Upper lobe of left lung (tissue), 6 donors: ENCODE measurements at regions not wholly inside any gene's neighbourhood (a gene's known extent, or its start where the extent isn't known, plus 50 kb on each side); places are given as distances from the start of the nearest gene placed in this dataset.

ENCODE experiments used
- ATAC-seq, 2 donors: fragments of 200-7000 bp; cut with Tn5 transposase; one replicate each; pipeline ENCODE4 v1.9.1; 2022; ENCODE audit warnings: mild to moderate bottlenecking in 2 of 2, moderate library complexity in 2 of 2; ENCODE audit not compliant: low FRiP score in 2 of 2
- DNase-seq, 2 donors: peaks; one replicate each; pipeline ENCODE4 v3.0.0-alpha.2; 2019 to 2020
- H3K27ac ChIP-seq, 4 donors: fragments of 200-600 bp; sonication (generic); one replicate each; pipeline ENCODE4 v1.5.1; 2016 to 2019
- H3K27me3 ChIP-seq, 4 donors: fragments of 200-600 bp; sonication (generic); one replicate each; pipeline ENCODE4 v1.5.1; 2017 to 2019
- H3K36me3 ChIP-seq, 4 donors: fragments of 200-600 bp; sonication (generic); one replicate each; pipeline ENCODE4 v1.5.1; 2016 to 2019
- H3K4me1 ChIP-seq, 4 donors: fragments of 200-600 bp; sonication (generic); one replicate each; pipeline ENCODE4 v1.5.1; 2018 to 2019
- H3K4me3 ChIP-seq, 4 donors: fragments of 200-600 bp; sonication (generic); one replicate each; pipeline ENCODE4 v1.5.1; 2017 to 2019; ENCODE audit warnings: mild to moderate bottlenecking in 2 of 4, moderate library complexity in 1 of 4
- H3K9me3 ChIP-seq, 4 donors: fragments of 200-600 bp; sonication (generic); one replicate each; pipeline ENCODE4 v1.5.1; 2018 to 2019
- EP300 ChIP-seq, 4 donors: sonication (generic); formaldehyde crosslinking; IDR thresholded peaks; one replicate each; pipeline ENCODE4 v1.5.1; 2017; ENCODE audit warnings: antibody characterized with exemption in 4 of 4, control low read depth in 2 of 4
- POLR2A ChIP-seq, 4 donors: fragments of 450-650 bp; IDR thresholded peaks; one replicate each; pipeline ENCODE4 v1.5.1; 2016 to 2017; ENCODE audit warnings: antibody characterized with exemption in 4 of 4, mild to moderate bottlenecking in 2 of 4
- POLR2AphosphoS5 ChIP-seq, 2 donors: sonication (generic); formaldehyde crosslinking; IDR thresholded peaks; one replicate each; pipeline ENCODE4 v1.5.1; 2017; ENCODE audit warnings: antibody characterized with exemption in 2 of 2
- WGBS, 2 donors: methylation state at CpG; one replicate each; pipeline ENCODE4 v1.1.5; 2017 to 2018; 5-methylcytosine and 5-hydroxymethylcytosine counted together
- TF ChIP-seq, protein P1 (sequence below), 6 experiments: fragments of 450-650 bp in 4 of 6; fragments of 200-600 bp in 2 of 6; sonication (generic) in 2 of 6; IDR thresholded peaks; one replicate each; pipeline ENCODE4 v1.5.1; 2016 to 2019; ENCODE audit warnings: antibody characterized with exemption in 6 of 6
- donor health status: DM: no; HTN: no; CAD: no; lungs with moderate emphysema.
- donor health status: DM: no; HTN: yes; CAD: no; lungs with severe emphysema.

DNA sequence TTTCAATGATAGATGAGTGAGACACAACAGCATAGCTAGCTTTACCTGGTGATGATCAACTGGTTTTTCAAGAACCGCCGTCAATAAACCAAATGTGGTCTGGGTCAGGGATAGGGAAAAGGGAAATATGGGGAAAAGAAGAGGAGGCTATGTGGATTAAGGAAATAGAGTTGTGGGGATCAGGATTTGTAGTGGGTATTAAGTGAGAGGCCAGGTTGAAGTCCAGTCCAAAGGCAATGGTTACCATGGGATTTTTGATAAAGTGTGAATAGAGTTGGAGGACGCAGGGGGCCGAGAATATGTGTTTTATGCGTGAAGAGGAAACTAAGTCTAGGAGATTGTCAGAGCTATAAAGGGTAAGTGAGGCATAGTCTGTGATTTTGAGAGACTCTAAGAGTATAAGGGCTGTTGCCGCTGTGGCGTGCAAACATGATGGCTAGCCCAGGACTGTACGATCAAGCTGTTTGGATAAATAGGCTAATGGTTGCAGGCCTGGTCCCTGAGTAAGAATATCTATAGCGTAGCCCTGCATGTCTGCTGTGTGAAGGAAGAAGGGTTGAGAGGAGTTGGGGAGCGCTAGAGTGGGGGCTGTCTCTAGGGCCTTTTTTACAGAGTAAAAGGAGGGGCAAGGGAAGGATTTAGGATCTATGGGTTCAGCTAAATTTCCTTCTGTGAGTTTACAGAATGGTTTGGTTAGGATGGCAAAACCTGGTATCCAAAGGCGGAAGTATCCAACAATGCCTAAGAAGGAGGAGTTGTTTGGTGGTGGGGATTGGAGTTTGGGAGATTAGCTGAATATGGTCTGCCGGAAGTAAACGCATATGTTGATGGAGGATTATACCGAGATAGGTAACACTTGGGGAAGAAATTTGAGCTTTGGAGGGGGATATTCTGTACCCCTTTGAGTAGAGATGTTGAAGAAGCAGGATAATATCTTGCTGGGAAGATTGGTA lies 749.7 kb upstream of the ADGRB3 start:
- TF ChIP-seq POLR2AphosphoS5 (IDR thresholded peaks at IDR 0.05), result no peak
- TF ChIP-seq POLR2A (IDR thresholded peaks at IDR 0.05), result no peak
- no peak for TF ChIP-seq EP300 (IDR thresholded peaks at IDR 0.05)
- TF ChIP-seq, protein P1, sequence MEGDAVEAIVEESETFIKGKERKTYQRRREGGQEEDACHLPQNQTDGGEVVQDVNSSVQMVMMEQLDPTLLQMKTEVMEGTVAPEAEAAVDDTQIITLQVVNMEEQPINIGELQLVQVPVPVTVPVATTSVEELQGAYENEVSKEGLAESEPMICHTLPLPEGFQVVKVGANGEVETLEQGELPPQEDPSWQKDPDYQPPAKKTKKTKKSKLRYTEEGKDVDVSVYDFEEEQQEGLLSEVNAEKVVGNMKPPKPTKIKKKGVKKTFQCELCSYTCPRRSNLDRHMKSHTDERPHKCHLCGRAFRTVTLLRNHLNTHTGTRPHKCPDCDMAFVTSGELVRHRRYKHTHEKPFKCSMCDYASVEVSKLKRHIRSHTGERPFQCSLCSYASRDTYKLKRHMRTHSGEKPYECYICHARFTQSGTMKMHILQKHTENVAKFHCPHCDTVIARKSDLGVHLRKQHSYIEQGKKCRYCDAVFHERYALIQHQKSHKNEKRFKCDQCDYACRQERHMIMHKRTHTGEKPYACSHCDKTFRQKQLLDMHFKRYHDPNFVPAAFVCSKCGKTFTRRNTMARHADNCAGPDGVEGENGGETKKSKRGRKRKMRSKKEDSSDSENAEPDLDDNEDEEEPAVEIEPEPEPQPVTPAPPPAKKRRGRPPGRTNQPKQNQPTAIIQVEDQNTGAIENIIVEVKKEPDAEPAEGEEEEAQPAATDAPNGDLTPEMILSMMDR (IDR thresholded peaks at IDR 0.05), result no peak
- no peaks in the 10 kb centered on the region for H3K4me1 ChIP-seq
- no peak for DNase-seq
- no peak overlapping the region for H3K4me3 ChIP-seq
- H3K36me3 ChIP-seq, result no peaks in the 10 kb centered on the region
- no peak for ATAC-seq
- H3K27ac ChIP-seq, result no peak overlapping the region
- H3K9me3 ChIP-seq, result peaks cover 0 to 11% (median 0%) of the 10 kb centered on the region in 4 donors
- 86 to 95% methylated on average over 14 of the region's 14 CpGs for WGBS, 2 donors
- H3K27me3 ChIP-seq, result no peaks in the 10 kb centered on the region

DNA sequence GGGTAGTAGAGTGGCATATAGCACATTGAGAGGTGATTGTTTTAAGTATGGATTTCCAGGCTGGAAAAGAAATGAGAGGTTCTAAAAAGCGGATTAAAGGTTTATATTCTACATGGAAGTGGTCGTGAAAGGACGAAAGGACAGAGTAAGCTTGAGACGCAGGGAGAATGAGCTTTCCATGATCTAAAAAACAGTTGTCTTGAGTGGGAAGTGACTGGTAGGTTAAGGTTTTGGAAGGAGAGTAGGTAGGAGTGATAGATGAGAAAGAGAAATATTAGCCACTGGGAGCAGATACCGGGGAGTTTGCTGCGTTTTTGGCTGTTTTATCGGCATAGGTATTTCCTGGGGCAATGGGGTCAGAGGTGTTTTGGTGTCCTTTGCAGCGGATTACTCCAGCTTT lies 750.6 kb upstream of the ADGRB3 start:
- Histone ChIP-seq H3K4me3 (no peak overlapping the region), H3K9me3 (peaks cover 0 to 11% (median 0%) of the 10 kb centered on the region in 4 donors), H3K4me1 (no peaks in the 10 kb centered on the region), H3K27me3 (no peaks in the 10 kb centered on the region), H3K36me3 (no peaks in the 10 kb centered on the region), H3K27ac (no peak overlapping the region)
- 79 to 84% methylated on average over 8 of the region's 8 CpGs for WGBS, 2 donors
- ATAC-seq, result no peak
- DNase-seq, result no peak
- no peak for TF ChIP-seq POLR2A (IDR thresholded peaks at IDR 0.05)
- TF ChIP-seq, protein P1 (IDR thresholded peaks at IDR 0.05), result no peak
- TF ChIP-seq POLR2AphosphoS5 (IDR thresholded peaks at IDR 0.05), result no peak
- TF ChIP-seq EP300 (IDR thresholded peaks at IDR 0.05), result no peak

DNA sequence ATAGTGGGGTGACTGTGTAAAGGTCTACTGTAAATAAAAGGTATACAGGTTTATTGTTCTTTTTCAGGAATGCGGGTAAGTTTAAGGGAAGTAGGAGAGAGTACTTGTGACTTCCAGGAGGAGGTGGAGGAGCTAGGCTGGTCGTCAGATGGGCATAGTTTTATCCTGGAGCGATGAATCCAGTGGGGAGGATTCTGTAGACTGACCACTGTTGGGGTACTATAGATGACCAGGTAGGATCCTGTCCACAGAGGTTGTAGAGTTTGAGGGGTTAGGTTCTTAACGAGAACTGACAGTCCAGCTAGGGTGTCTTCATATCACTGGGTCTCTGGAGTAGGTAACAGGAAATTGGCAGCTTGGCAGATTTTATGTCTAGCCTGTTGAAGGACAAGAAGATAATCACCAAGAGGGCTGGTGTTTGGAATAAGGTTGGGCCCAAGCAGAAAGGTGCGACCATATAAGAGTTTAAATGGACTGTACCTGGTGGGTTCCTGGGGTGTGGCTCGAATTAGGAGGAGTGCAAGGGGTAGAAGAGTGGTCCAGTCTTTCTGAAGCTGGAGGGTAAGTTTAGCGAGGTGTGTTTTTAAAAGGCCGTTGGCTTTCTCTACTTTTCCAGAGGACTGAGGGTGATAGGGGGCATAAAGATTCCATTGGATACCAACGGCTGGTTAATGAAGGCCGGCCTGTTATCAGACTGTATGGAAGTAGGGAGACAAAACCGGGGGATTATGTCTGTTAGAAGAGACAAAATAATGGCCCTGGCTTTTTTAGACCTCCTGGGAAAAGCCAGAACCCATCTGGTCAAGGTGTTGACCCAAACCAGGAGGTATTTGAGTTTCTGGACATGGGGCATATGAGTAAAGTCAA lies 751.3 kb upstream of the ADGRB3 start:
- no peak for TF ChIP-seq POLR2A (IDR thresholded peaks at IDR 0.05)
- TF ChIP-seq EP300 (IDR thresholded peaks at IDR 0.05), result no peak
- TF ChIP-seq POLR2AphosphoS5 (IDR thresholded peaks at IDR 0.05), result no peak
- TF ChIP-seq, protein P1 (IDR thresholded peaks at IDR 0.05), result no peak
- WGBS, 2 donors, result 88% methylated on average over 11 of the region's 11 CpGs
- no peaks in the 10 kb centered on the region for H3K36me3 ChIP-seq
- no peaks in the 10 kb centered on the region for H3K4me1 ChIP-seq
- H3K4me3 ChIP-seq, result no peak overlapping the region
- no peak for DNase-seq
- H3K27me3 ChIP-seq, result no peaks in the 10 kb centered on the region
- H3K27ac ChIP-seq, result no peak overlapping the region
- H3K9me3 ChIP-seq, result peaks cover 0 to 11% (median 3%) of the 10 kb centered on the region in 4 donors
- ATAC-seq, result no peak

DNA sequence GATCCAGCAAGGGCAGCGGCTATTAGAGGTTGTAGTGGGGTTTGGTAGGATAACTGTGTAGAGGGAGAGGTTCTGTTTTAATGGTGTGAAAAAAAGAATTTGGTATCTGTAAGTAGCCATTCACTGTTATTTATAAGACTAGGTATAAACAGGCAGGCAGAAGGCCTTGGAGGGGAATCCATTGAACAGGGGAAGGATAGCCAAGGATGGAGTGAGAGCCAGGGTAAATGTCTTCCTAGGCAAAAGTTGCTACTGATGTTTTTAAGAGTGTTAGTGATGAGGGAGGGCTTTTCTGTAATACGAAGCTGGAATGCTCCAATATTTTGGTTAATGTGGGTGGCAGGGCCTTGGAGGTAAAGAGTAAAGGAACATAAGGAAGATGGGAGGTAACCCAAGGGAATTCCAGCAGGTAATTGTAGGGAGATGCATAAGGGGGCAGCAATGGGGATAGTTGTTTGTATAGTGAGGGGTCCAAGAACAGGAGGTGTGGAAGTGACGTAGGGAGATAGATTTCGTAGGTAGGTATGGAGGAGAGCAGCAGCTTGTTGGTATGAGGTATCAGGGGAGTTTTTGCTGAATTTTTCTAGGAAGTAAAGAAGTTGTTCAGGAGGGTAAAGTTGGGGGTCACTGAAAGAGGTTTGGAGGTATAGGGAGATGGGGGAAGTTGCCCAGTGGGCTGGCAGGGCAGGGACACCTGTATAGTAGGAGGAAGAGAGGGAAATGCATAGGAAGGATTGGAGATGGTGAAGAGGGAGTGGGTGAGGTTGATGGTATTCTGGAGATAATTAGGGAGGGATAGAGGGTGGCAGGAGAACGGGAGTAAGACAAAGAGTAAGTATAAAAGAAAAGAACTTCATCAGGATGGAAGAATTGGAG lies 752.4 kb upstream of the ADGRB3 start:
- Histone ChIP-seq H3K4me3 (no peak overlapping the region), H3K27me3 (no peaks in the 10 kb centered on the region), H3K9me3 (peaks cover 0 to 11% (median 3%) of the 10 kb centered on the region in 4 donors), H3K4me1 (no peaks in the 10 kb centered on the region), H3K27ac (no peak overlapping the region), H3K36me3 (no peaks in the 10 kb centered on the region)
- ATAC-seq, result no peak
- TF ChIP-seq EP300 (IDR thresholded peaks at IDR 0.05) (no peak), POLR2A (IDR thresholded peaks at IDR 0.05) (no peak), POLR2AphosphoS5 (IDR thresholded peaks at IDR 0.05) (no peak)
- TF ChIP-seq, protein P1 (IDR thresholded peaks at IDR 0.05), result no peak
- no peak for DNase-seq
- 76 to 78% methylated on average over 5 of the region's 5 CpGs for WGBS, 2 donors
